Gastrocnemius medialis (tissue), 4 donors: ENCODE measurements at regions not wholly inside any gene's neighbourhood (a gene's known extent, or its start where the extent isn't known, plus 50 kb on each side); places are given as distances from the start of the nearest gene placed in this dataset.

ENCODE experiments used
- ATAC-seq, 2 donors: fragments of 150-250 bp; one replicate each; pipeline ENCODE4 v1.9.1; 2016
- DNase-seq, 2 donors: peaks; one replicate each; pipeline ENCODE4 v3.0.0-alpha.2; 2019
- H3K27ac ChIP-seq, 4 donors: fragments of 200-600 bp; sonication (generic); 1 replicate in 1 of 4; 2 replicates in 3 of 4; pipeline ENCODE4 v1.5.1; 2016 to 2018; ENCODE audit warnings: mild to moderate bottlenecking in 2 of 4, moderate library complexity in 1 of 4
- H3K27me3 ChIP-seq, 3 donors: fragments of 200-600 bp; sonication (generic) in 2 of 3; 1 replicate in 1 of 3; 2 replicates in 2 of 3; pipeline versions ENCODE4 v1.5.1 to v1.6.0; 2016 to 2019; ENCODE audit warnings: mild to moderate bottlenecking in 1 of 3, moderate library complexity in 1 of 3
- H3K36me3 ChIP-seq, 2 donors: fragments of 200-600 bp; sonication (generic) in 1 of 2; one replicate each; pipeline ENCODE4 v1.5.1; 2017 to 2018
- H3K4me1 ChIP-seq, 2 donors: fragments of 200-600 bp; sonication (generic) in 1 of 2; one replicate each; pipeline ENCODE4 v1.5.1; 2016 to 2017; ENCODE audit warnings: mild to moderate bottlenecking in 2 of 2
- H3K4me3 ChIP-seq, 4 donors: fragments of 200-600 bp; sonication (generic) in 3 of 4; 1 replicate in 1 of 4; 2 replicates in 3 of 4; pipeline ENCODE4 v1.5.1; 2016 to 2019; ENCODE audit warnings: mild to moderate bottlenecking in 2 of 4
- H3K9me3 ChIP-seq, 3 donors: fragments of 200-600 bp; sonication (generic) in 2 of 3; 1 replicate in 1 of 3; 2 replicates in 2 of 3; pipeline ENCODE4 v1.5.1; 2016 to 2019
- POLR2A ChIP-seq, 2 donors: fragments of 450-650 bp; IDR thresholded peaks; one replicate each; pipeline ENCODE4 v1.6.1; 2017; ENCODE audit warnings: antibody characterized with exemption in 2 of 2, mild to moderate bottlenecking in 2 of 2, moderate library complexity in 2 of 2
- in situ Hi-C, 4 donors: fragments of 200-750 bp; cut with MboI; loops; one replicate each; pipeline versions ENCODE4 v1.15.0 to v1.8.0; 2017; ENCODE audit warnings: low sequenced_read_pairs in 4 of 4
- intact Hi-C: fragments of 100-400 bp; cut with DNase I; formaldehyde crosslinking; loops from one replicate; pipeline ENCODE4 v1.15.1; 2023; ENCODE audit warnings: low total_unique reads
- TF ChIP-seq, protein P1 (sequence below), 5 experiments: fragments of 450-650 bp in 3 of 5; fragments of 200-600 bp in 2 of 5; sonication (generic) in 2 of 5; IDR thresholded peaks in 4 of 5; conservative IDR thresholded peaks in 1 of 5; 1 replicate in 4 of 5; 2 replicates in 1 of 5; pipeline ENCODE4 v1.5.1; 2016 to 2019; ENCODE audit warnings: antibody characterized with exemption in 5 of 5, mild to moderate bottlenecking in 3 of 5, moderate library complexity in 3 of 5

DNA sequence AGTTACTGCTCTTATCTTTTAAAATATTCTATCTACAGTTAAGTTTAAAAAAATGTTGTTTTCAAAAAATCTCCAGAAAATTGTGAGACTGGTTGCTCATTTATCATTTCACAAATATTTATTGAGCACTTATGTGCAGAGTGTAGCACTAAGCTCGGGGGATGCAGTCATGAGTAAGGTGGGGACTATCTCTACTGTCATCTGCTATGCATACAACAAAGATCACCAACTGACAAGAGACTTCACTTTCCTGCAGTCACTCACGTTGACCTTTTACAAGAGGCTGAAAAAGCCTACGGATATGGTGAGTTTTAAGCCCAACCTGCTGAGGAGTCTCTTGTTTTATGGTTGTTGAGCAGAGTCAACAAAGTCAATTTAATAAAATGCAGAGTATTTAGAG, 392.5 kb downstream of the KLF12 start:
- Histone ChIP-seq H3K27ac (no peak overlapping the region), H3K9me3 (no peaks in the 10 kb centered on the region), H3K4me1 (no peaks in the 10 kb centered on the region), H3K27me3 (no peaks in the 10 kb centered on the region), H3K36me3 (no peaks in the 10 kb centered on the region), H3K4me3 (no peak overlapping the region)
- TF ChIP-seq POLR2A (IDR thresholded peaks at IDR 0.05) = no peak
- TF ChIP-seq, protein P1, sequence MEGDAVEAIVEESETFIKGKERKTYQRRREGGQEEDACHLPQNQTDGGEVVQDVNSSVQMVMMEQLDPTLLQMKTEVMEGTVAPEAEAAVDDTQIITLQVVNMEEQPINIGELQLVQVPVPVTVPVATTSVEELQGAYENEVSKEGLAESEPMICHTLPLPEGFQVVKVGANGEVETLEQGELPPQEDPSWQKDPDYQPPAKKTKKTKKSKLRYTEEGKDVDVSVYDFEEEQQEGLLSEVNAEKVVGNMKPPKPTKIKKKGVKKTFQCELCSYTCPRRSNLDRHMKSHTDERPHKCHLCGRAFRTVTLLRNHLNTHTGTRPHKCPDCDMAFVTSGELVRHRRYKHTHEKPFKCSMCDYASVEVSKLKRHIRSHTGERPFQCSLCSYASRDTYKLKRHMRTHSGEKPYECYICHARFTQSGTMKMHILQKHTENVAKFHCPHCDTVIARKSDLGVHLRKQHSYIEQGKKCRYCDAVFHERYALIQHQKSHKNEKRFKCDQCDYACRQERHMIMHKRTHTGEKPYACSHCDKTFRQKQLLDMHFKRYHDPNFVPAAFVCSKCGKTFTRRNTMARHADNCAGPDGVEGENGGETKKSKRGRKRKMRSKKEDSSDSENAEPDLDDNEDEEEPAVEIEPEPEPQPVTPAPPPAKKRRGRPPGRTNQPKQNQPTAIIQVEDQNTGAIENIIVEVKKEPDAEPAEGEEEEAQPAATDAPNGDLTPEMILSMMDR (IDR thresholded peaks at IDR 0.05 in 4 of 5, conservative IDR thresholded peaks at IDR 0.05 in 1 of 5) = no peak
- in situ Hi-C loops = no loop called here
- DNase-seq = no peak
- intact Hi-C loops = no loop called here
- no peak for ATAC-seq

DNA sequence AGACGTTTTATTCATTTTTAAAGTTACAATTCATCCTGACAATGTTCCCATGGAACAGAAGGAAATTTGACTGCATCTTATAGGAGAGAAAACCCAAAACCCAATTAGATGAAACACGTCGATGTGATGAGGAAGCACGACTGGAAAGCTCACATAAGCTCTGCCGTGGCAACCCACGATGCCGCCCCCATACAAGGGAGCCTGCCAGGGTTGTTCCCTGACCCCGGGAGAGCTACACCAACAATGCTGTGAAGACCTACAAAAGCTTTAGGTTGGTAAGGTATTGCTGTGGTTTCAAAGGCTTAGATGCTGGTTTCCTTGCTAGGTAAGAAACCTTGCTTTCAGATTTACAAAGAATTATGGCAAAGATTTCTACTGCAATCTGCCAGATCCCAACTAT, 393.1 kb downstream of the KLF12 start:
- ATAC-seq = no peak

DNA sequence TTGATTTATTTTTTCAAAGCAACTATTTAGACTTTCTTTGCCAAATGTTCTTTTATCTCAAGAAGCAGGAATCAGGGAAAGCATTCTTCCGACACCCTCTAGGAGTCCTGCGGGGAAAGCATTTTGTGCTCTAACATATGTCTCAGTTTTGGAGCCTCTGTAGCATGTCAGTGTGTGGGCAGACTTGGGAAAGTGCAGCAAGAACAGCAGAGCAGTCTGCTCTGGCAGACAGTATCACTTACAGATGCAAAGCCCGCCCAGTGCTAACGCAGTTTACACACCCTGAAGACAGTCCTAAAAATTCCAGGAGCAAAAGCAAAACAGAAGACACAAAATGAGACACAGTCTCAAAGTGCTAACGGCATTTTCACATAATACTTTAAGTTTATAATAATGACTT, 393.5 kb downstream of the KLF12 start:
- ATAC-seq = no peak
- Histone ChIP-seq H3K4me1 (no peaks in the 10 kb centered on the region), H3K9me3 (no peaks in the 10 kb centered on the region), H3K27ac (no peak overlapping the region), H3K36me3 (no peaks in the 10 kb centered on the region), H3K4me3 (no peak overlapping the region), H3K27me3 (no peaks in the 10 kb centered on the region)
- intact Hi-C loops (no loop called here), in situ Hi-C loops (no loop called here)
- no peak for DNase-seq
- TF ChIP-seq, protein P1 (IDR thresholded peaks at IDR 0.05 in 4 of 5, conservative IDR thresholded peaks at IDR 0.05 in 1 of 5) = no peak
- TF ChIP-seq POLR2A (IDR thresholded peaks at IDR 0.05) = no peak

More for the DNA sequence above, 393.1 kb downstream of the KLF12 start:
- Histone ChIP-seq H3K27ac (no peak overlapping the region), H3K4me1 (no peaks in the 10 kb centered on the region), H3K27me3 (no peaks in the 10 kb centered on the region), H3K36me3 (no peaks in the 10 kb centered on the region), H3K4me3 (no peak overlapping the region), H3K9me3 (no peaks in the 10 kb centered on the region)
- in situ Hi-C loops (no loop called here), intact Hi-C loops (no loop called here)
- no peak for DNase-seq
- TF ChIP-seq POLR2A (IDR thresholded peaks at IDR 0.05) = no peak
- TF ChIP-seq, protein P1 (IDR thresholded peaks at IDR 0.05 in 4 of 5, conservative IDR thresholded peaks at IDR 0.05 in 1 of 5) = no peak

DNA sequence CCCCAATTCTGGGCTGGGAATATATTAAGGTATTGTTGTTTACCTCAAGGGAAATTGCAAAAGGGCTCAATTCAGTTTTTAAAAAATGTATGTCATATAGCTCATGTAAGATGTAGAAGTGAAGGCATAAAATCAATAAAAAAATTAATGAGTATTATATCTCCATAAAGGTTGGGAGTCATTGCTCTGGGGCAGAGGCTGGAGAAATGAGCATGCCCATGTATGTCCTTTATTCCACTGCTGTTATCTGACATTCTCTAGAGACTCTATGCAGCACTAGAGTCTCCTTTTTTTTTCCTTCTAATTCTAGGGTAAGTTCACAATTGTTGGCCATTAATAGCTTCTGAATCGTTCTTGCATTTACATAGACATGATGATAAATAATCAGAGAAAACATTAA, 394.8 kb downstream of the KLF12 start:
- no peaks in the 10 kb centered on the region for H3K36me3 ChIP-seq
- in situ Hi-C loops (no loop called here), intact Hi-C loops (no loop called here)
- no peak for DNase-seq
- no peak for TF ChIP-seq POLR2A (IDR thresholded peaks at IDR 0.05)
- TF ChIP-seq, protein P1 (IDR thresholded peaks at IDR 0.05 in 4 of 5, conservative IDR thresholded peaks at IDR 0.05 in 1 of 5) = no peak
- no peaks in the 10 kb centered on the region for H3K27me3 ChIP-seq
- no peaks in the 10 kb centered on the region for H3K4me1 ChIP-seq
- H3K4me3 ChIP-seq = no peak overlapping the region
- H3K9me3 ChIP-seq = no peaks in the 10 kb centered on the region
- H3K27ac ChIP-seq = no peak overlapping the region
- ATAC-seq = no peak

DNA sequence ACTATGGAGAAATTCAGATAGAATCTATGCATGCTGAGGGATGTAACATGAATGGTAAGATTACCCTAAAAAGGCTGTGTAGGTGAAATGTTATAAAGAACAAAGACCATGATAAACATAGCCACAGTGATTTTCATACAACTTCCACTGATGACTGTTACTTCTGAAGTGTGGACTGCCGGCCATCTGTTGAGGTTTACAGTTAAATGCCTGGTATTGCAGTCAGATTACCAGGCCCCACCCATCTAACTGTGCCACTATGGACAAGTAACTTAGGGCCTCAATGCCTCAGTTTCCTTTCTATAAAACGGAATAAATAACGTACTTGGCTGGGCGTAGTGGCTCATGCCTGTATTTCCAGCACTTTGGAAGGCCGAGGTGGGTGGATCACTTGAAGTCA, 395.6 kb downstream of the KLF12 start:
- Histone ChIP-seq H3K27ac (no peak overlapping the region), H3K4me1 (no peaks in the 10 kb centered on the region), H3K9me3 (no peaks in the 10 kb centered on the region), H3K4me3 (no peak overlapping the region), H3K27me3 (no peaks in the 10 kb centered on the region), H3K36me3 (no peaks in the 10 kb centered on the region)
- in situ Hi-C loops (no loop called here), intact Hi-C loops (no loop called here)
- no peak for ATAC-seq
- DNase-seq = no peak
- no peak for TF ChIP-seq POLR2A (IDR thresholded peaks at IDR 0.05)
- TF ChIP-seq, protein P1 (IDR thresholded peaks at IDR 0.05 in 4 of 5, conservative IDR thresholded peaks at IDR 0.05 in 1 of 5) = no peak
